Right cardiac atrium (tissue), 5 donors: ENCODE measurements at regions not wholly inside any gene's neighbourhood (a gene's known extent, or its start where the extent isn't known, plus 50 kb on each side); places are given as distances from the start of the nearest gene placed in this dataset.
A peak's percentile ranks its signal among the peaks of the same experiment; 100 is the strongest.

Experiments used
- ATAC-seq, 2 donors: fragments of 200-7000 bp; cut with Tn5 transposase; one replicate each; pipeline versions ENCODE4 v1.8.0 to v1.9.1; 2020; ENCODE audit warnings: moderate library complexity in 2 of 2, mild to moderate bottlenecking in 1 of 2
- DNase-seq, 3 donors: peaks; one replicate each; pipeline ENCODE4 v3.0.0-alpha.2; 2020
- H3K27ac ChIP-seq: one replicate; pipeline ENCODE4 v1.5.1; 2013; ENCODE audit warnings: mild to moderate bottlenecking, low read length, control low read depth, moderate library complexity
- H3K27me3 ChIP-seq: one replicate; pipeline ENCODE4 v1.6.1; 2013; ENCODE audit not compliant: control insufficient read depth, insufficient read depth
- H3K4me1 ChIP-seq: one replicate; pipeline ENCODE4 v1.6.1; 2013; ENCODE audit warnings: low read length; ENCODE audit not compliant: control insufficient read depth, insufficient read depth
- H3K4me3 ChIP-seq: one replicate; pipeline ENCODE4 v1.5.1; 2013; ENCODE audit warnings: low read length, control low read depth
- H3K9me3 ChIP-seq: one replicate; pipeline ENCODE4 v1.6.1; 2013; ENCODE audit warnings: low read length; ENCODE audit not compliant: control insufficient read depth
- WGBS: extraction: QIAGEN DNeasy Blood & Tissue Kit; methylation state at CpG from one replicate; pipeline ENCODE4 v1.1.7; 2013; 5-methylcytosine and 5-hydroxymethylcytosine counted together
- intact Hi-C, 4 donors: fragments of 100-400 bp; cut with DNase I; formaldehyde crosslinking; loops; one replicate each; pipeline versions ENCODE4 v1.11.0 to v1.14.0; 2022 to 2023
- donor health status: healthy with polysubstance abuse.
- donor health status: DM: no; HTN: yes; CAD: no.
- donor health status: DM: no; HTN: no; CAD: no.
- donor health status: DM: no; HTN: yes; CAD: no; lungs with severe emphysema.
- donor health status: DM: yes; HTN: yes; CAD: no.

- Histone ChIP-seq H3K27me3 (no peaks in the 10 kb centered on the region), H3K4me1 (no peaks in the 10 kb centered on the region), H3K27ac (no peak overlapping the region), H3K9me3 (no peaks in the 10 kb centered on the region), H3K4me3 (no peak overlapping the region)
- no peak for ATAC-seq
- intact Hi-C loops: no loop called here
- 45% methylated on average over 2 of the region's 2 CpGs for WGBS
- no peak for DNase-seq
Observed at GRCh38 chr9:86830356-86830755, 117.0 kb downstream of the GAS1 start.

DNA sequence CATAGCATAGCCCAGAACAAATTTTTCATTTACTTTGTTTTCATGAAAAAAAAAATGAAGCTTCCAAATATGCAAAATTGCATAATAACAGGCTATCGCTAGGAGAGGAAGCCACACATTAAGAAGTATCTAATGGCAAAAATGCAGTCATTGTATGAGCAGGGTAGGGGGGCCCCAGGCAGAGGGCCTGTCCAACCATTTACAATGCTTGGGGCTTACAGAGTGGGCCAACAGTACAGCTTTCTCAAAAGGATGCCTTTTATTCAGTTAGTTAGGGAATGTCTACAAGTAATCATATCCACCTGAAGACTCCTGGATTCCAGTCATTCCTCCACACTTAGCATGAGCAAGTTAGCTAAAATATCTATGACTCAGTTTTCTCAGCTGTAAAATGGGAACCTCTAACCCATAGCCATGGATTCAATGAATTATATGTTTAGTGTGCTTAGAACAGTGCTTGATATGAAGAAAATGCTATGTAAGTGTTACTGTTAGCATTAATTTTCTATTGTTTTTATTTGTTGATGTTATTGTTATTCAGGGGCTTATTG, 117.7 kb downstream of the GAS1 start:
- 75% methylated on average over 1 of the region's 1 CpG for WGBS
- no peak overlapping the region for H3K27ac ChIP-seq

GRCh38 chr9:86828631-86829030, 118.7 kb downstream of the GAS1 start:
- H3K9me3 ChIP-seq: no peaks in the 10 kb centered on the region
- H3K4me3 ChIP-seq: no peak overlapping the region
- intact Hi-C loops: no loop called here
- H3K27ac ChIP-seq: no peak overlapping the region
- 90% methylated on average over 4 of the region's 4 CpGs for WGBS
- H3K4me1 ChIP-seq: no peaks in the 10 kb centered on the region
- ATAC-seq: no peak
- H3K27me3 ChIP-seq: no peaks in the 10 kb centered on the region
- no peak for DNase-seq

More for the DNA sequence above, 117.7 kb downstream of the GAS1 start:
- no peaks in the 10 kb centered on the region for H3K9me3 ChIP-seq
- no peaks in the 10 kb centered on the region for H3K27me3 ChIP-seq
- H3K4me1 ChIP-seq: no peaks in the 10 kb centered on the region
- DNase-seq (no peak), ATAC-seq (no peak)
- H3K4me3 ChIP-seq: no peak overlapping the region
- intact Hi-C loops: no loop called here

GRCh38 chr9:86827893-86828292, 119.4 kb downstream of the GAS1 start:
- Histone ChIP-seq H3K9me3 (no peaks in the 10 kb centered on the region), H3K4me3 (no peak overlapping the region), H3K27me3 (no peaks in the 10 kb centered on the region), H3K27ac (no peak overlapping the region), H3K4me1 (no peaks in the 10 kb centered on the region)
- intact Hi-C loops: no loop called here
- no peak for DNase-seq
- ATAC-seq: peak in 1 of 2 donors; percentile 35
- WGBS: 48% methylated on average over 1 of the region's 1 CpG

DNA sequence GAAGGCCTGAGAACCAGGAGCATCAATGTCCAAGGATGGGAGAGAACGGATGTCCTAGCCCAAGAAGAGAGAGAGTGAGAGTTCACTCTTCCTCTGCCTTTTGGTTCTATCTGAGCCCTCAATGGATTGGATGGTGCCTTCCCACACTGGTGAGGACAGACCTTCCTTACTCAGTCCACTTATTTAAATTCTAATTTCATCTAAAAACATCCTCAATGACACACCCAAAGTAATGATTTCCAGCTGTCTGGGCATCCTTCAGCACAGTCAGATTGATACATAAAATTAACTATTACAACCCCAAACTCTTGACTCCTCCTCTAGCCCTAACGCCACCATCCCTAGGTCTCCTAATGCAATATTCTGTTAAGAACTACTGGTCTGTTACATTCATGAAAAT, 122.0 kb downstream of the GAS1 start:
- 89% methylated on average over 2 of the region's 2 CpGs for WGBS
- no peak for DNase-seq
- H3K9me3 ChIP-seq: no peaks in the 10 kb centered on the region
- H3K27ac ChIP-seq: no peak overlapping the region
- H3K27me3 ChIP-seq: no peaks in the 10 kb centered on the region
- intact Hi-C loops: no loop called here
- no peaks in the 10 kb centered on the region for H3K4me1 ChIP-seq
- no peak for ATAC-seq
- no peak overlapping the region for H3K4me3 ChIP-seq

DNA sequence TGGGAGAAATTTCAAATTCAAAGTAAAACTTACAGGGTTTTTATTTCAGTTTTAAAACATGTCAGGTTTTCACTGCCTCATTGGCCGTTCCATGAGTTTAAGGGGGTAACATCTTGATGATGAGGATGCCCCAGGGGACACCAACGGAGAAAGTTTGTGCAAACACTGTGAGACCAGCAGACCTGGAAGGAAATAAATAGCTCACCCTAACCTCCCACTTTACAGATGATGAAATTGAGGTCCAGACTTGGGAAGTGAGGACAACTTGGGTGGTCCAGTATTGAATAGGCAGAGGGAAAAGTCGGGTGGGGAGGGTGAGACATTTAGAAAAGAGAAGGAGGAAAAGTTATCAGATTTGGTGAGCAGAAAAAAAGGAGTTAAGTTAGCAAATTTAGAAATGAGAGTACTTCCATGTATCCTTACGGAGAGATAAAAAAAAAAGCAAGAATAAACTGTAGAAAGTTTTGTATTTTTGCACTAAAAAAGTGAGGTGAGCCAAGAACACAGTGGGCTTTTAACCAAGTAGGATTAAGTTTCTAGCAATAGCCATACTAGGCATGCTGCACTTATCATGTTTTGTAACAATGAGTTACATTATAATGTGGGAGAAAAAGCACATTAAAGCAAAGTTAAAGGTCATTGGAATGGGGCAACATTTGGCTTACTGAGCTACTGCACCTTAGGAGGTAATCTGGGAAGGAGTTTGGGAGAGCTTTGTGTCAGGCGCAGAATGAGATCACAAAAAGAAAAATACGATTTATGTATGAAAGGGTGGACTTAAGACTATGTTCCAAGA, 125.1 kb downstream of the GAS1 start:
- ATAC-seq (peak in 1 of 2 donors; percentile 32), DNase-seq (no peak)
- Histone ChIP-seq H3K27ac (no peak overlapping the region), H3K9me3 (no peaks in the 10 kb centered on the region), H3K4me3 (no peak overlapping the region), H3K27me3 (no peaks in the 10 kb centered on the region), H3K4me1 (no peaks in the 10 kb centered on the region)
- intact Hi-C loops: no loop called here
- 33% methylated on average over 6 of the region's 6 CpGs for WGBS

DNA sequence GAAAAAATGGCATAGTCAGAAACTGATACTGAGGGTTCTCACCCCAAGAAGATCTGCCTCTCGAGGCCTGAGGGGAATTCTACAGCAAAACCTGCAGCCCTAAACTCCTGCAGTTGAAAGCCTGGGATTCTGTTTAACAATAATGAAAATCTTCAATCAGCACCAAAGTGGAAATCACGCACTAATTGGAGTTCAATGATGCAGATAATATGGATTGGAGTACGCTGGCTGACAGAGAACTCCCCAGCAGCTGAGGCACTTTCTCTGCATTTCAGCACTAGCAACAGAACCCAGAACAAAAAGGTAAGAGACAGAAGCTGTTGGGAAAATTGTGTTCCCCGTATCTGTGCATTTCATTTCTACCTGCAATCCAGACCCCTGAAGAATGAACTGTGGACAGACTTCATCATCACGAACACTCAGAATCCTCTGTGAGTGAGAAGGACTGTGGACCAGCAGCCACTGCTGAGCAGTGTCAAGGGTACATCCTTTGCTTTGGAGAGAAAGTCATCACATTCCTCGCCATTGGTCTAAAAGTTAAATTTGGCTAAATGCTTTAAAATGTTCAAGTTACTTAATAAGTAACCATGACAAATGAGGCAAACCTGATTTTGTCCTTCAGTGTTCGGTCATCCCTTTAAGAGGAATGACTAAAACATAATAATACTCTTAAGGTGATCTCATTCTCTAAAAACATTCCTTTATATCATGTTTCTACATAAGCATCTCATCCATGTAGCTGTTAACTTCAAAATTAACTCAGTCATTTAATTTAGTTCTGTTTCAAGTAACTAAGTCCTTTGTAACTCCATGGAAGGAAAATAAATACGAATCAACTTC, 126.1 kb downstream of the GAS1 start:
- 78% methylated on average over 8 of the region's 8 CpGs for WGBS
- no peaks in the 10 kb centered on the region for H3K4me1 ChIP-seq
- H3K27me3 ChIP-seq: no peaks in the 10 kb centered on the region
- H3K4me3 ChIP-seq: no peak overlapping the region
- H3K9me3 ChIP-seq: no peaks in the 10 kb centered on the region
- intact Hi-C loops: no loop called here
- no peak for DNase-seq
- no peak for ATAC-seq
- H3K27ac ChIP-seq: no peak overlapping the region

DNA sequence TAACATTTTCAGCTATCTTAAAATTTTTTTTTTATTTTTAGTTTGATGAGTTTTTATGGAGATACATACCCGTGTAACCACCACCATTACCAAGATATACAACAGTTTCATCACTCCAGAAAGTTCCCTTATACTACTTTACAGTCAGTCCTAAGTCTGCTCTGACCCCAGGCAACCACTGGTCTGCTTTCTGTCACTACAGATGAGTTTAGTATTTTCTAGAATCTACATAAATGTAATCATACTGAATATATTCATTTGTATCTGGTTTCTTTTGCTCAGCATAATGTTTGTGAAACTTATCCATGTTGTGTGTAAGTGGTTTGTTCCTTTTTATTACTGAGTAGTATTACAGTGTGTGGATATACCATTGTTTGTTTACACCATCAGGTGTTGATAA, 127.8 kb downstream of the GAS1 start:
- no peak overlapping the region for H3K27ac ChIP-seq
- intact Hi-C loops: no loop called here
- H3K27me3 ChIP-seq: no peaks in the 10 kb centered on the region
- no peak overlapping the region for H3K4me3 ChIP-seq
- no peak for DNase-seq
- H3K4me1 ChIP-seq: no peaks in the 10 kb centered on the region
- H3K9me3 ChIP-seq: no peaks in the 10 kb centered on the region
- ATAC-seq: no peak
- 69% methylated on average over 1 of the region's 1 CpG for WGBS

GRCh38 chr9:86818636-86819035, 128.7 kb downstream of the GAS1 start:
- Histone ChIP-seq H3K27ac (no peak overlapping the region), H3K27me3 (no peaks in the 10 kb centered on the region), H3K4me3 (no peak overlapping the region), H3K9me3 (no peaks in the 10 kb centered on the region), H3K4me1 (no peaks in the 10 kb centered on the region)
- ATAC-seq (no peak), DNase-seq (no peak)
- 94% methylated on average over 6 of the region's 6 CpGs for whole genome bisulfite sequencing
- intact Hi-C loops: no loop called here

GRCh38 chr9:86816868-86817267, 130.4 kb downstream of the GAS1 start:
- Histone ChIP-seq H3K4me3 (no peak overlapping the region), H3K27ac (no peak overlapping the region), H3K9me3 (no peaks in the 10 kb centered on the region), H3K27me3 (no peaks in the 10 kb centered on the region), H3K4me1 (no peaks in the 10 kb centered on the region)
- intact Hi-C loops: no loop called here
- no peak for ATAC-seq
- WGBS: 96% methylated on average over 5 of the region's 5 CpGs
- no peak for DNase-seq

DNA sequence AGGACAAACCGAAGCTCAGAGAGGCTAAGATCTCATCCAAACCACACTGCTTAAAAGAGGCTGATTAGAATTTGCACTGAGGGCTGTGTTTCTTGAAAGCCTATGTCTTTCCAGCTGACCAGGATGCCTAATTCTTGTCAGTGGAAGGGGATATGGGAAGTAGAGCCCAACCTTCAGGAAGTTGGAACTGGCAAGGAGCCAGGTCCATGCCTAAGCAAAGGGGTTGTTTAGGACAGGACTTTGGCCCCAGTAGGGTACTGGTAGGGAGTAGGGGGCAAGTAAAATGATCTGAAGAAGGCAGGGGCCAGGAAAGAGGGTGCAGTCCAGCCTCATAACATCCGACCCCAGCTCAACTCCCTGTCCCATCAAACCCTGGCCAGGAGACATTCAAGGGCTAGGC, 130.9 kb downstream of the GAS1 start:
- 61% methylated on average over 2 of the region's 2 CpGs for WGBS
- H3K27me3 ChIP-seq: no peaks in the 10 kb centered on the region
- H3K27ac ChIP-seq: no peak overlapping the region
- intact Hi-C loops: no loop called here
- DNase-seq (no peak), ATAC-seq (no peak)
- no peaks in the 10 kb centered on the region for H3K9me3 ChIP-seq
- no peak overlapping the region for H3K4me3 ChIP-seq
- no peaks in the 10 kb centered on the region for H3K4me1 ChIP-seq
